Muscle layer of duodenum (tissue), 2 donors: ENCODE measurements at regions not wholly inside any gene's neighbourhood (a gene's known extent, or its start where the extent isn't known, plus 50 kb on each side); places are given as distances from the start of the nearest gene placed in this dataset.

Experiments used
- H3K27ac ChIP-seq: one replicate; pipeline ENCODE4 v1.7.0; 2013; ENCODE audit warnings: mild to moderate bottlenecking, low read length
- H3K27me3 ChIP-seq: one replicate; pipeline ENCODE4 v1.7.0; 2013; ENCODE audit warnings: low read depth, mild to moderate bottlenecking, control low read depth, low read length
- H3K36me3 ChIP-seq, 2 donors: one replicate each; pipeline ENCODE4 v1.7.0; 2013; ENCODE audit warnings: low read length in 2 of 2, control low read depth in 1 of 2, mild to moderate bottlenecking in 1 of 2; ENCODE audit not compliant: insufficient read depth in 2 of 2, control insufficient read depth in 1 of 2
- H3K4me1 ChIP-seq, 2 donors: one replicate each; pipeline ENCODE4 v1.7.0; 2013; ENCODE audit warnings: low read length in 2 of 2, mild to moderate bottlenecking in 2 of 2, control low read depth in 1 of 2, moderate library complexity in 1 of 2; ENCODE audit not compliant: insufficient read depth in 2 of 2, control insufficient read depth in 1 of 2
- H3K4me3 ChIP-seq, 2 donors: one replicate each; pipeline ENCODE4 v1.7.0; 2013; ENCODE audit warnings: low read length in 2 of 2, low read depth in 1 of 2, mild to moderate bottlenecking in 1 of 2
- H3K9me3 ChIP-seq, 2 donors: one replicate each; pipeline ENCODE4 v1.7.0; 2013; ENCODE audit warnings: low read length in 2 of 2, control low read depth in 1 of 2, mild to moderate bottlenecking in 1 of 2; ENCODE audit not compliant: control insufficient read depth in 1 of 2
- donor health status: healthy.

DNA sequence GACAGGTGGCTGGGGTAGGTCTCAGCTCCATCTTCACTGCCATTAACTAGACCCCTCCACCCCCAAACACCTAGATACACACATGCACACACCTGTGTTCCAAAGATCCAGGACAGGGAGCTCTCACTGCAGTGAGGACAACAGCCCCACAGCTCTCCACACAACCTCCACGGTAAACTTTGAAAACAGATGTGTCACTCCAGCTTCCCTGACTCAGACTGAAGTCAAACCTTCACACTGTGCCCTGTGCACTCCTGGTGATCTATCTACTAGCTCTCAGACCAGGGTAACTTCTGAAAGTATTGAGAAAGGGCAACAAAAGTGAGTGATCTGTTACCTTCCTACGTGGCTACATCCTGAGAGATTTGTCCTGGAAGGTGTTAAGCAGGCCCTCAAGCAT is 519.8 kb downstream of the XPNPEP1 start:
- no peaks in the 10 kb centered on the region for H3K9me3 ChIP-seq
- H3K4me3 ChIP-seq = no peak overlapping the region
- H3K27me3 ChIP-seq = no peaks in the 10 kb centered on the region
- H3K4me1 ChIP-seq = no peaks in the 10 kb centered on the region
- no peak overlapping the region for H3K27ac ChIP-seq
- no peaks in the 10 kb centered on the region for H3K36me3 ChIP-seq

DNA sequence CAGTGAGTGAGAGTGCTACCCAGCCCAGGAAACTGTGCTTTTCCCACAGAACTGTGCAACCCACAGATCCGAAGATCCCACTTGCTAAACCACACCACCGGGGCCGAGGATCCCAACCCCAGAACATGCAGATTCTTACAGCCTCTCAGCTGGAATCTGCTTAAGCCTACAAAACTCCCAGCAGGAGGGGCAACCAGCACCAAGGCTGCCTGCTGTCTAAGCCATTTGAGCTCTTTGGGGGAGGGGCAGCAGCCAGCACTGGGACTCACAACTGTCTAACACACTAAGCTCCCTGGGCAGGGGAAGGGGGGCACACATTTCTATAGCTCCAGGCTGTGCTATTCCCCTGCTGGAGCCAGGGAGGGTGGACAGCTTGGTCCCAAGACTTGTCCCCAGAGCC is 529.9 kb downstream of the XPNPEP1 start:
- Histone ChIP-seq H3K36me3 (no peaks in the 10 kb centered on the region), H3K4me3 (no peak overlapping the region), H3K9me3 (no peaks in the 10 kb centered on the region), H3K27me3 (no peaks in the 10 kb centered on the region), H3K4me1 (no peaks in the 10 kb centered on the region), H3K27ac (no peak overlapping the region)

DNA sequence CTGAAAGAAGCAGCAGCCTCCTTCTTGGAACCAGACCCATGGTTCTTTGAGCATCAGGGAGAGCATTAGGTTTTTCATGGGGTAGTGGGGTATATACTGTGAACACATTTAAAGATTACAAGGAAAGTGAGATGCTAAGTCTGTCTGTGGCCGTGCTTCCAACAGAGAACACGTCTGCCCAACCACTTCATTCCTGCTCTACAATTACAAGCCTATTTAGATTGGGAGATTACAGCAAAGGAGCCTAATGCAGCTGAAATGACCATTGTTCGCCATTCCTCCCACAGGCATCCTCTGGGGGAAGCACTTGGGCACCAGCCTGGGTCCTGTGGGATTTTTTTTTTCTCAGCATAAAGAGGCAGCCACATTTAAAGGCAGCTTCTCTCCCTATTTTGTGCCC is 536.4 kb downstream of the XPNPEP1 start:
- Histone ChIP-seq H3K4me1 (no peaks in the 10 kb centered on the region), H3K4me3 (no peak overlapping the region), H3K27ac (no peak overlapping the region)

DNA sequence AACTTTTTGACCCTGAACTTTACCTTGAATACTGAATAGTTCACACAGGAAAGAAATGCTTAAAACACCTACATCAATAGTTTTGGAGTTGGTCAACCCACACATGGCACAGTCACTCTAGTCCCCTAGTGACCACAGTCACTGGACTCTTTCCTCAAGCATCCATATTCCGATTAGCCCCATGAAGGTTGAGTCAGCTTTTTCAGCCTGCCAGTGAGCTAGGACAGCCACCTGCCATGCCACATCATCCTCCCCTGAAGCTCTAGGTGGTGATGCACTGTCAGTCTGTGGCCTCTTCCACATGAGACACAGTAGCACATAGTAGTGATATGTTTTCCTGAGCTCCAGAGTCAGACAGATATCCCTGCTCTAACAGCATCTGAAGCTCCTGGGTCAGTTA is 537.2 kb downstream of the XPNPEP1 start:
- Histone ChIP-seq H3K36me3 (no peaks in the 10 kb centered on the region), H3K4me1 (no peaks in the 10 kb centered on the region), H3K27ac (no peak overlapping the region), H3K4me3 (no peak overlapping the region), H3K9me3 (no peaks in the 10 kb centered on the region), H3K27me3 (no peaks in the 10 kb centered on the region)

More for the DNA sequence above, 536.4 kb downstream of the XPNPEP1 start:
- no peaks in the 10 kb centered on the region for H3K36me3 ChIP-seq
- no peaks in the 10 kb centered on the region for H3K9me3 ChIP-seq
- H3K27me3 ChIP-seq = no peaks in the 10 kb centered on the region

DNA sequence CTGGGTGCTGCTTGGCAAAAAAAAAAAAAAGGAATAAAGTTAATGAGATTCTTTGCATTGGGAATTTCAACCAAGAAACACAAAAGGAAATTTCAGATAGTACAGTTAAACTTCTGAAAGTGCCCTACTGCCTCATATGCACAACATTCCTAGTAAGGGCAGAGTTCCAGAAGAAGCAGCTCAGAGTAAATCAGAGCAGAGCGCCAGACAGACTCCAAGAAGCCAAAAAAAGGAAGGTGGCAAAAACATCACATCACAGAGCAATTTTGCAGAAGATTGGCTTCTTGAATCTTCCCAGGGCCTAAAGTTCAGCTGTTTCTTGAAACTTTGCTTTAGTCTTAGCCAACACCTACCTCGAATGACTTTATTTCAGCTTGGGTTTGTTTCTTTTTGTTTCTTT is 544.1 kb downstream of the XPNPEP1 start:
- no peak overlapping the region for H3K27ac ChIP-seq
- H3K9me3 ChIP-seq = no peaks in the 10 kb centered on the region
- H3K27me3 ChIP-seq = no peaks in the 10 kb centered on the region
- H3K4me1 ChIP-seq = peaks cover 0 to 4% of the 10 kb centered on the region in 2 donors
- no peak overlapping the region for H3K4me3 ChIP-seq
- no peaks in the 10 kb centered on the region for H3K36me3 ChIP-seq

DNA sequence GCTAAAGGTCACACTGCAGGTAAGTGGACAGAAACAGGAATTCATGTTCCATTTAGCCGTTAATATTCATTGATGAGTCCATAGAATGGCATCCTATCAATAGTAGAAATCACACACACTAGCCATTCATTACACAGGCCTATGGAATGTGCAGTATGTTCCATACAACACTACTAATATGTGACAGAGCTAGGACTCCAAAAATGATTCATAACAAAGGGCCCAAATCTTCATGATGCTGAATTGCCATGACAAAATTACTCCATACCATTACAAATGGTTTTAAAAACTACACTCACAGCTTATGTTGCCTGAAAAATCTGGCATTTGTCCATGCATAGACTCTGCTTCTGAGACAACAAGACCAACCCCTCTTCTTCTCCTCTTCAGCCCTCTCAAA is 549.1 kb downstream of the XPNPEP1 start:
- Histone ChIP-seq H3K27me3 (no peaks in the 10 kb centered on the region), H3K4me3 (no peak overlapping the region), H3K9me3 (no peaks in the 10 kb centered on the region), H3K27ac (no peak overlapping the region), H3K4me1 (peaks cover 0 to 3% of the 10 kb centered on the region in 2 donors), H3K36me3 (no peaks in the 10 kb centered on the region)

DNA sequence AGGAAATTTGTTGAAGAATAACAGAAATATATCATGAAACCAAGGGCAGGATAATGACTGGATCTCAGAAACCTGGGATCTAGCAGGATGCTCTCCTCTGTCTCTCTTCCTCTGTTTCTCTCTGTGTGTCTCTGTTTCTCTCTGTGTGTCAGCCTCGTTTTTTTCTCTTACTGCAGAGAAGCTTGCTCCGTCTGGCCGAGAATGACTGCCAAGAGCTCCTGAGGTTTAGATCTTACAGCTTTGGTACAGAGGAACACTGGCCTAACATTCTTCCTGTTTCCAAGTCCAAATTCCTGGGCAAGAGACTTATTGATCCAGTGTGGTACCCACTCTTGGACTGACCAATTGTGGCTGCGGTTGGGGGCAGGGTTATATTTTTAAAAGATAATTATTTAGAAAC is 564.0 kb downstream of the XPNPEP1 start:
- Histone ChIP-seq H3K4me3 (no peak overlapping the region), H3K27me3 (no peaks in the 10 kb centered on the region), H3K9me3 (no peaks in the 10 kb centered on the region), H3K4me1 (peaks cover 4 to 13% of the 10 kb centered on the region in 2 donors), H3K27ac (no peak overlapping the region), H3K36me3 (no peaks in the 10 kb centered on the region)

DNA sequence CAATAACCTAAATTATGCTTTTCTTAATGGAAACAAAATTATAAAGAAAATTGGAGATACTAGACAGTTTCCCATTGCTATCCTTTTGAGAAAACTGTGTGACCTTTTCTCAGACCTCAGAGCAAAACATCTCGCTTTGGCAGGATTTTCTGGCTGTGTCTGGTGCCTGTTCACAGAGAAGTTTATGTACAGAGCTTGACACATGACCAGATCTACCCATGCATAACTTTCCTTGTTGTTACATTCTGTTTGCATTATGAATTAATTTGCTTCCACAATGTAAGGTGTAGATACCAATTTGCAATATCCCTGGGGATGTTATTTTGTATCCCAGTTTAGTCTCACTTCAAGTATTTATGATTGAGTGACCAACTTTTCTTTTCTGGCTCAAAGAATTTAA is 565.0 kb downstream of the XPNPEP1 start:
- Histone ChIP-seq H3K4me1 (peaks cover 4 to 13% of the 10 kb centered on the region in 2 donors), H3K27ac (no peak overlapping the region), H3K36me3 (no peaks in the 10 kb centered on the region), H3K9me3 (no peaks in the 10 kb centered on the region), H3K27me3 (no peaks in the 10 kb centered on the region), H3K4me3 (no peak overlapping the region)

DNA sequence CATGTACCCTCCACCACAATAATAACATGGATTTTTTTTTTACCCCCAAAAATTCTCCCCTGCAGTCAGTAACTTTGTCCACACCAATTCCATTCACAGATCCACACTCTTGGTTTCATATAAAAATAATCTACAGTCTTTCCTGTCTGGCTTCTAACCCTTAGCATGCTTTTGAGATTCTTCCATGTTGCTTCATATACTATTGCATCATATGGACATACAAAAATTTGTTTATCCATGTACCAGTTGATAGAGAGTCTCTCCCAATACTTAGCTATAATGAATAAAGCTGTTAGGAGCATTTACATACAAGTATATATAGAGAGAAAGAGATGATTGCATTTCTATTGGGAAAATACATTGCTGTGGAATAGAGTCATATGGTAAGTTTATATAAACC is 575.0 kb downstream of the XPNPEP1 start:
- Histone ChIP-seq H3K9me3 (peaks cover 0 to 11% of the 10 kb centered on the region in 2 donors), H3K4me3 (no peak overlapping the region), H3K27ac (no peak overlapping the region), H3K4me1 (no peaks in the 10 kb centered on the region), H3K27me3 (no peaks in the 10 kb centered on the region), H3K36me3 (no peaks in the 10 kb centered on the region)

DNA sequence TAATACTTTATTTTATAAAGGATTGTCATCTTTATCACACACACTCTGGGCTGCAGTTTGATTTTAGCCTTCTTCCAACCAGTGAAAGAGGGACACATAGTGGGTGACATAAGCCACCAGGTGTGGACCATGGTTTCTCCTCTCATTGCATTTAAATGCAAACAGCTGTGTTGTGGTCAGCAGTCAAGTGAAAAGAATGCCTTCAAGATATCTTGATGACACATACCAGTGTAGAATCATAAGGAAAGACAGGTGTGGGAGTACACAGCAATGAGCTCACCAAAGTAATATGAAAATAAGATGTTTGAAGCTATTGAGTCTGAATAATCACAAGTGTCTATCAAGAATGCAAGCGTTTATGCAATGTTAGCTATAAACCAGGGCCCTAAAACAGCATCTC is 580.0 kb downstream of the XPNPEP1 start:
- no peaks in the 10 kb centered on the region for H3K4me1 ChIP-seq
- H3K9me3 ChIP-seq = no peaks in the 10 kb centered on the region
- no peak overlapping the region for H3K4me3 ChIP-seq
- no peaks in the 10 kb centered on the region for H3K27me3 ChIP-seq
- no peaks in the 10 kb centered on the region for H3K36me3 ChIP-seq
- H3K27ac ChIP-seq = no peak overlapping the region

DNA sequence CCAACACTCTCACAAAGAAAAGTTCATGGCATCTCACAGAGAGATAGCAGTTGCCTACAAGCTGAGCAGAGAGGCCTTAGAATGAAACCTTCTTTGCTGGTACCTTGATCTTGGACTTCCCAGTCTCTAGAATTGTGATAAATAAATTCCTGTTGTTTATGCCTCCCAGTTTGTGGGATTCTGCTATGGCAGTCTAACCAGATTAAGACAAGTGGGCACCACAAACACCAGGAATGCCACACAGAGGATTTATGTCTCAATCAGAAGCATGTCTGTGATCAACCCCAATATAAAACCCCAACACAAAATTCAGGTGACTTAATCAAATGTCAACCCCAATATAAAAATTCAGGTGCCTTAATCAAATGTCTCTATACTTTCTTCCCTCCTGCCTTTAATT is 581.3 kb downstream of the XPNPEP1 start:
- Histone ChIP-seq H3K27ac (no peak overlapping the region), H3K27me3 (no peaks in the 10 kb centered on the region), H3K4me1 (no peaks in the 10 kb centered on the region), H3K9me3 (no peaks in the 10 kb centered on the region), H3K4me3 (no peak overlapping the region), H3K36me3 (no peaks in the 10 kb centered on the region)

DNA sequence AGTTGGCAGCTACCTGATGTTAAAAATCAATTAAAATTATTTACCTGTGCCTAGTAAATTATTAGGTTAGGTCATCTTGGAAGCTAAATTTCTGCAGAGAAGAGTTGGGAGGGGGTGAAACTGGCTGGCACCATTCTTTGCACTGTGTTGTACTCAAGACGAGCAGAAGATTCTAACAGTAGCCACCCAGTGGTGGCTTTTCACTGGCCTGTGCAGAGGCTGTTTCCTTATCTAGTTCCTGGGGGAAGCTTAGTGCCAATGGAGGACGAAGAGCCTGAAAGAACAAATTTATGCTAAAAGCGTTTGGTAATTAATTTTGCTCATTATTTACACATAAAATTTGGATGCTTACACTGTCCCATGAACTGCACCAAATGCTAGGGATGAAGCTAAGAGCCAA is 595.3 kb downstream of the XPNPEP1 start:
- Histone ChIP-seq H3K36me3 (no peaks in the 10 kb centered on the region), H3K9me3 (no peaks in the 10 kb centered on the region), H3K4me3 (no peak overlapping the region), H3K27ac (no peak overlapping the region), H3K27me3 (no peaks in the 10 kb centered on the region), H3K4me1 (no peaks in the 10 kb centered on the region)
